Tibial artery (tissue), 4 donors: ENCODE measurements at regions not wholly inside any gene's neighbourhood (a gene's known extent, or its start where the extent isn't known, plus 50 kb on each side); places are given as distances from the start of the nearest gene placed in this dataset.

ENCODE experiments used
- DNase-seq, 2 donors: peaks; one replicate each; pipeline ENCODE4 v3.0.0-alpha.2; 2019
- H3K27ac ChIP-seq, 2 donors: fragments of 200-600 bp; sonication (generic) in 1 of 2; 1 replicate in 1 of 2; 2 replicates in 1 of 2; pipeline ENCODE4 v1.5.1; 2018 to 2019; ENCODE audit warnings: mild to moderate bottlenecking in 1 of 2
- H3K27me3 ChIP-seq, 2 donors: fragments of 200-600 bp; sonication (generic) in 1 of 2; one replicate each; pipeline versions ENCODE4 v1.5.1 to v1.6.0; 2016 to 2019
- H3K36me3 ChIP-seq, 3 donors: fragments of 200-600 bp; sonication (generic) in 2 of 3; one replicate each; pipeline ENCODE4 v1.5.1; 2016 to 2019; ENCODE audit warnings: mild to moderate bottlenecking in 2 of 3
- H3K4me1 ChIP-seq, 4 donors: fragments of 200-600 bp; sonication (generic) in 2 of 4; 1 replicate in 3 of 4; 2 replicates in 1 of 4; pipeline ENCODE4 v1.5.1; 2016 to 2019
- H3K4me3 ChIP-seq, 2 donors: fragments of 200-600 bp; sonication (generic) in 1 of 2; 1 replicate in 1 of 2; 2 replicates in 1 of 2; pipeline ENCODE4 v1.5.1; 2018 to 2019; ENCODE audit warnings: mild to moderate bottlenecking in 2 of 2
- H3K9me3 ChIP-seq, 3 donors: fragments of 200-600 bp; sonication (generic) in 1 of 3; one replicate each; pipeline ENCODE4 v1.5.1; 2016 to 2019
- intact Hi-C: fragments of 100-400 bp; cut with DNase I; formaldehyde crosslinking; loops from one replicate; pipeline ENCODE4 v1.15.0; 2023; ENCODE audit warnings: low total_unique reads
- TF ChIP-seq, protein P1 (sequence below), 2 experiments: fragments of 200-600 bp in 1 of 2; fragments of 450-650 bp in 1 of 2; IDR thresholded peaks; one replicate each; pipeline ENCODE4 v1.5.1; 2017 to 2019; ENCODE audit warnings: antibody characterized with exemption in 2 of 2, mild to moderate bottlenecking in 1 of 2, moderate library complexity in 1 of 2

DNA sequence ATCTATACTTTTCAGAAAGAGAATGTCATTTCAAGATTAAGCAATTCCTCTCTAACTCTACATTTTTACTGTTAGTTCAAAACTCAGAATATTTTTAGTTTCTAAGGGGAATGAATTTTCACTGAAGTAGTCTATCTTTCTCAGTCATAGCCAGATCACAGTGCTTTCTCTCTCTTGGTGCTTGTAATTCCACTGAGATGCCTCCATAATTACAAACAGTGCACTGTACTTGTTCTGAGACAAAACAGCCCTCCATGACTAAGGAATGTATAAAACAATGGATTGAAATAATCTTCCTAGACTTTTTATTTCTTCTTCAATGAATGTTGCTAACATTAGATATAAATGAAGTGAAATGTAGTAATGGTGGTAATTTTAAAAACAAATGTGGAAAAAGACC, 603.2 kb upstream of the FAM241A start:
- no peaks in the 10 kb centered on the region for H3K4me1 ChIP-seq
- no peaks in the 10 kb centered on the region for H3K36me3 ChIP-seq
- H3K4me3 ChIP-seq = no peak overlapping the region
- DNase-seq = no peak
- TF ChIP-seq, protein P1, sequence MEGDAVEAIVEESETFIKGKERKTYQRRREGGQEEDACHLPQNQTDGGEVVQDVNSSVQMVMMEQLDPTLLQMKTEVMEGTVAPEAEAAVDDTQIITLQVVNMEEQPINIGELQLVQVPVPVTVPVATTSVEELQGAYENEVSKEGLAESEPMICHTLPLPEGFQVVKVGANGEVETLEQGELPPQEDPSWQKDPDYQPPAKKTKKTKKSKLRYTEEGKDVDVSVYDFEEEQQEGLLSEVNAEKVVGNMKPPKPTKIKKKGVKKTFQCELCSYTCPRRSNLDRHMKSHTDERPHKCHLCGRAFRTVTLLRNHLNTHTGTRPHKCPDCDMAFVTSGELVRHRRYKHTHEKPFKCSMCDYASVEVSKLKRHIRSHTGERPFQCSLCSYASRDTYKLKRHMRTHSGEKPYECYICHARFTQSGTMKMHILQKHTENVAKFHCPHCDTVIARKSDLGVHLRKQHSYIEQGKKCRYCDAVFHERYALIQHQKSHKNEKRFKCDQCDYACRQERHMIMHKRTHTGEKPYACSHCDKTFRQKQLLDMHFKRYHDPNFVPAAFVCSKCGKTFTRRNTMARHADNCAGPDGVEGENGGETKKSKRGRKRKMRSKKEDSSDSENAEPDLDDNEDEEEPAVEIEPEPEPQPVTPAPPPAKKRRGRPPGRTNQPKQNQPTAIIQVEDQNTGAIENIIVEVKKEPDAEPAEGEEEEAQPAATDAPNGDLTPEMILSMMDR (IDR thresholded peaks at IDR 0.05) = no peak
- no peaks in the 10 kb centered on the region for H3K9me3 ChIP-seq
- intact Hi-C loops = no loop called here
- no peak overlapping the region for H3K27ac ChIP-seq
- no peaks in the 10 kb centered on the region for H3K27me3 ChIP-seq

DNA sequence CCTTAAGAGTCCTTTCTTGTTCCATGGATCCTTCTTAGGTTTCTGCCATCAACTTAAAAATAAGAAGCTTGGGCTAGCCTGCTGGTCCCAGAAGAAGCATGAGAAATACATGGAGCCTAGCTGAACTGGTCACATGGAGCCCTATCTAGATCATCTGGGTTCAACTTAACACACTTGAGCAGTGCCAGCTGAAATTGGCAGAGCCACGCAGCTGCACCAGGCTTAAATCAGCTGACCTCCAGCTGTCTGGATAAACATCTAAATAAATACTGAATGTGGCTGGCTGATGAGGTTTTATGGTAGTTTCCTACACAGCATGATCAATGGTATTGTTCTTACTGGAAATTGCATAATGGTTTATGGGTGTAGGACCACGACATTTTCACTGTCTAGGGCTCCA, 598.4 kb upstream of the FAM241A start:
- TF ChIP-seq, protein P1 (IDR thresholded peaks at IDR 0.05) = no peak
- Histone ChIP-seq H3K27me3 (no peaks in the 10 kb centered on the region), H3K9me3 (no peaks in the 10 kb centered on the region), H3K4me1 (no peaks in the 10 kb centered on the region), H3K36me3 (no peaks in the 10 kb centered on the region), H3K27ac (no peak overlapping the region), H3K4me3 (no peak overlapping the region)
- intact Hi-C loops = no loop called here
- DNase-seq = no peak

DNA sequence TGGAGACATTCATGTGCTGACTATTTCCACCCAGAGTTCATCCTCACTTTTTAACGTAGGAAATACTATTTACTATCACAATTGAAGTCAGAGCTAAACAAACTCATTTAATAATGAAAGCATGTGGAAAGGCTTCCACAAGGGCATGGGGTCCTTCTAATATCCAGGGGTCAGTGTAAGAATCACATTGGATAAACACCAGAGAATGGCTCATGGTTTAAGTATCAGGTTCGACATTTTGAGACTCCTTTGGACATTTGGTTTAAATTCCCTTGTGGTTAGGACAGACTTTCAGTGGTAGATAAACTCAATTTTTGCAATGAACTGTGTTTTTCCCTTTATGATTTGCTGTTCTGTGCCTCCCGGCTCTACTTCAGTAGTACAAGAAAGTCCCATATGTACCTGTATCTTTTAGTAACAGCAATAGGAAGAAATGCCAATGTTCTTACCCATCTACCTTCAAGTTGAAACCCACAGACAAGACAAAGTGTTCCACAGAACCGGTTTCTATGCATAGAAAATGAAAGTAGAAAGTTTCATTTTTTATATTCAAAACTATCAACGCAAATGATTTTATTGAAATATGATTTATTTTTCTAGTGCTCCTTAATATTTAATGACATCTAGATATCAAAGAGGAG, 589.0 kb upstream of the FAM241A start:
- no peaks in the 10 kb centered on the region for H3K4me1 ChIP-seq
- H3K27me3 ChIP-seq = no peaks in the 10 kb centered on the region
- intact Hi-C loops = no loop called here
- TF ChIP-seq, protein P1 (IDR thresholded peaks at IDR 0.05) = no peak
- no peaks in the 10 kb centered on the region for H3K36me3 ChIP-seq
- DNase-seq = no peak
- no peak overlapping the region for H3K4me3 ChIP-seq
- no peaks in the 10 kb centered on the region for H3K9me3 ChIP-seq
- H3K27ac ChIP-seq = no peak overlapping the region

DNA sequence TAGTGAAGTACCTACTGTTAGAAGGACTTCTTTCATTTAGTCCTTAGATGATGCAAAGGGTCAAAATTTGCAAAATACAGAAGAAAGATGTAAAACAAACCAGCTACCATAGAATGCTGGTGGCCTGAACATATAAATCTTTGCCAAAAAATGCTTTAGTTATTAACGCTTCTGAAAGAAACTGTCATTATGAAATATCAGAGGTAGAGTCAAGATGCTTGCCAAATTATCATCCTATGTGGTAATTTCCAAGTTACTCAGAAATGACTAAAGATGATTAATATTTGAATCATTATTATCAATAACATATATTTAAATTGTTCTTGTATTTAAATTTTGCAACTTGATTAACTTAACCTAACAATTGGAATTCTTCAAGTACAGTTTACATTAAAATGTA, 588.4 kb upstream of the FAM241A start:
- Histone ChIP-seq H3K27ac (no peak overlapping the region), H3K27me3 (no peaks in the 10 kb centered on the region), H3K9me3 (no peaks in the 10 kb centered on the region), H3K4me3 (no peak overlapping the region), H3K36me3 (no peaks in the 10 kb centered on the region), H3K4me1 (no peaks in the 10 kb centered on the region)
- intact Hi-C loops = no loop called here
- DNase-seq = no peak
- TF ChIP-seq, protein P1 (IDR thresholded peaks at IDR 0.05) = no peak

DNA sequence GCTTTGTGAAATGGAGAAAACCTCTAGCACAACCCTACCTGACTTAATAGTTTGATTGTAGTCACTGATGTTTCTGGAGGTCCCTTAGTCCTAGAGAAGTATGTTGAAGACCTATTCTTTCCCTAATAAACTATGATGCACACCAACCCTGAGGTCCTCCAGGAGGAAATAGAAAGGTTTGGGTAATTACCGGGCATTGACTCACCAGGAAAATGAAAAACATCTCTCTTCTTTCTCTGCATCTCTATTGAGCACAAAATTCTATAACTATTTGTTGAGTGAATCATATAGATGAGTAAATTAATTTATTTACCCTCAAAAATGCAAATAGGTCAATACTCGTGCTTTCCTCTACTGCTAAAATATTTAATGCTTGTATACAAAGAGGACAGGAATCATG, 582.4 kb upstream of the FAM241A start:
- TF ChIP-seq, protein P1 (IDR thresholded peaks at IDR 0.05) = no peak
- no peak for DNase-seq
- H3K9me3 ChIP-seq = peaks cover 0 to 5% (median 4%) of the 10 kb centered on the region in 3 donors
- H3K27ac ChIP-seq = no peak overlapping the region
- H3K27me3 ChIP-seq = no peaks in the 10 kb centered on the region
- H3K36me3 ChIP-seq = no peaks in the 10 kb centered on the region
- H3K4me3 ChIP-seq = no peak overlapping the region
- intact Hi-C loops = no loop called here
- H3K4me1 ChIP-seq = no peaks in the 10 kb centered on the region

DNA sequence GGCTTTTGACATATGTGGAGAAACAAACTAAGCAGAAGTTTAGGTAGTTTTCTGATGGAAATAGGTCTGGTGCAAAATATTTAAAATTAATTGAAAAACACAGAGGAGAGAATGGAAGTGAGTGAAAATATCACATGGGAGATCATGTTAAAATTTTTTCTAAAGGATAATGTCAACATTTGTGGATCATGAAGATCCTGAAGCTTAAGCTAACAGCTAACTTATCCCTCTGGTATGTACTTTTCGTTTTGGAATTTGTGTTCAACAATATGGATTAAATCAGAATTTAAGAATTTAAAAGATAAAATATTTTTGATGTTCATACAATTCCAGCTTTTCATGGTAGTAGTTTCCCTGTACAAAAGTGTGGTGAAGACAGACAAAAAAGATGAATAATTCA, 572.8 kb upstream of the FAM241A start:
- TF ChIP-seq, protein P1 (IDR thresholded peaks at IDR 0.05) = no peak
- Histone ChIP-seq H3K4me1 (no peaks in the 10 kb centered on the region), H3K27ac (no peak overlapping the region), H3K27me3 (no peaks in the 10 kb centered on the region), H3K36me3 (no peaks in the 10 kb centered on the region), H3K4me3 (no peak overlapping the region), H3K9me3 (no peaks in the 10 kb centered on the region)
- DNase-seq = no peak
- intact Hi-C loops = no loop called here
